ENCODE measurements at regions not wholly inside any gene's neighbourhood (a gene's known extent, or its start where the extent isn't known, plus 50 kb on each side); places are given as distances from the start of the nearest gene placed in this dataset.

GRCh38 chrX:140038842-140039241 lies 73.5 kb upstream of the CXorf66 start:
- TF ChIP-seq SUZ12 (IDR thresholded peaks at IDR 0.05; ENCODE audit: extremely low read depth, insufficient read depth, insufficient read length) (no peak), YY1 (IDR thresholded peaks at IDR 0.05; ENCODE audit: insufficient read depth, insufficient read length) (no peak)

Data from NT2/D1 (cell line).